Glomerular visceral epithelial cell (primary cell): ENCODE measurements at regions not wholly inside any gene's neighbourhood (a gene's known extent, or its start where the extent isn't known, plus 50 kb on each side); places are given as distances from the start of the nearest gene placed in this dataset.
"Not testable (repeated sequence)": the region's sequence is repeated elsewhere in the genome, so short reads cannot be mapped to it uniquely, and the experiment has no call there.

Experiments used
- DNase-seq: peaks from one replicate; pipeline ENCODE4 v3.0.0-alpha.2; 2016; ENCODE audit errors: extremely low spot score

DNA sequence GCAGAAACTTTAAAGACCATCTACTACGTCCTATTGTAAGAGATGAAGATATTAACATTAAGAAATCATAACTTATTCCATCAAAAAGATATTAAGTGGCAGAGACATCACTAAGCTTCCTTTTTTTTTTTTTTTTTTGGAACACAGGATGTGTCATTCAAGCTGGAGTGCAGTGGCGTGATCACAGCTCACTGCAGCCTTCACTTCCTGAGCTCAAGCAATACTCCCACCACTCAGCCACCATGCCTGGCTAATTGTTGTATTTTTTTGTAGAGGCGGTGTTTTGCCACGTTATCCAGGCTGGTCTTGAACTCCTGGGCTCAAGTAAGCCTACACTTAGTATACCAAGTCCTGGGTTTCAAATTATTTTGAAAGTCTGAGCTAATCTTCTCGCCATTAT is 169.7 kb upstream of the KCTD7 start:
- not testable (repeated sequence) for DNase-seq

DNA sequence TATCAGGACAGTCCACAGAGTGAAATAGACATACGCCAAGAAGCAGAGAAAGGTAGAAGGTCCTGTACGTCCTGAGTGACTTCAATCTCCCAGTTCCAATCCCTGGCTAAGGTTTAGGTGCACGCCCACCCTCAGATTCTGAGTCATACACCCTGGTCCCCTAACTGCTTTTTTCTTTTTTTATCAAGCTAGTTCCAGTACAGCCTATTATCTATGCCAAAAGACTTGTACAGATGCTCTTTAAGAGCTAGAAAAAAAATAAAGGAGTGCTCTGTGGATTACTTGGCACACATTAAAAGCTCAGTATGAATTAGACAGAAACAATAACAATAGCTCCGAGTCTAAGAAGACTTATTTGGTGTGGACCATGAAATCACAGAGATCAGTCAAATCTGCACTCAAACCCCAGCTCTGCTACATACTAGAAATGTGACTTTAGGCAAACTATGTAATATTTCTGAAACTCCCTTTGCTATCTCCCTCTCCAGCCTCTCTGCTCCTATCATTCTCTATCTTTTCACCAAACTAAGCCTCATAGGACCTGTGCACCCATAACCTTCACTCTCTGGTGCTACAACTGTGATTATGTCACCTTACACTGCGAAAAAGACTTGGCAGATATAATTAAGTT is 168.8 kb upstream of the KCTD7 start:
- not testable (repeated sequence) for DNase-seq

DNA sequence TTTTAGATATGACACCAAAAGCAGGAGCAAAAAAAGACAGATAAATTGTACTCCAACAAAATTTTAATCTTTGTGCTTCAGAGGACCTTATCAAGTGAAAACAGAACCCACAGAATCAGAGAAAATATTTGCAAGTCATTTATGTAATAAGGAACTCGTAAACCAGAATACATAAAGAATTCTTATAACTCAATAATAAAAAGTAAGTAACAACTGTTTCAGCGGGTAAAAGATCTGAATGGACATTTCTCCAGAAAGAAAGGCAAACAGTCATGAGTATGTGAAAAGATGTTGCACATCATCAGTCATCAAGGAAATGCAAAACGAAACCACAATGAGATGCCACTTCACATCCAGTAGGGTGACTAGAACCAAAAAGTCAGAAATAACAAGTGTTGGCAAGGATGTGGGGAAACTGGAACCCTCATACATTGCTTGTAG is 167.7 kb upstream of the KCTD7 start:
- DNase-seq, result no peak

- not testable (repeated sequence) for DNase-seq
These were observed 167.3 kb upstream of the KCTD7 start for GRCh38 chr7:66461397-66461796.

DNA sequence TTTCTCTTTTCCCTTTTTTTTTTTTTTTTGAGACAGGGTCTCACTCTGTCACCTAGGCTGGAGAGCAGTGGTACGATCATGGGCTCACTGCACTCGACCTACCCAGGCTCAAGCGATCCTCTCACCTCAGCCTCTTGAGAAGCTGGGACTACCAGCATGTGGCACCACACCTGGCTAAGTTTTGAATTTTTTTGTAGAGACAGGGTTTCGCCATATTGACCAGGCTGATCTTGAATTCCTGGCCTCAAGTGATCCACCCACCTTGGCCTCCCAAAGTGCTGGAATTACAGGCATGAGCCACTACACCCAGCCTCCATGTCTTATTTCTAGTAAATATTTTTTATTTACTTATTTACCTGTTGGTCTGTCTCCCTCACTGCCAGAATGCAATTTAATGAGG is 165.8 kb upstream of the KCTD7 start:
- not testable (repeated sequence) for DNase-seq

DNA sequence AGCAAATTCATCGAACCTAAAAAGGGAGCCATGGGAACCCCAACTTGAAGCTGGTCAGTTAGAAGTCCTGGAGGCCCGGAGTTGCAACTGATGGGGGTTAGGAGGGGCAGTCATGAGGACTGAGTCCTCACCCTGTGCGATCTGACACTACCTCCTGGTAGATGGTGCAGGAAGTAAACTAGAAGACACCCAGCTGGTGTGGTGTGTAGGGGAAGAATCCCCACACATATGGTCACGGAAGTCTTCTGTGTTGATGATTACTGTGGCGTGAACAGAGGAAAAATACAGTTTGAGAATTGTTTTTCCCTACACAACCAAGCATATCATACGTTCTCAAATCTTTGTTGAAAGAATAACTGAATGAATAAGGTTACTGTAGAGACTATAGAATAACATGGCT is 164.6 kb upstream of the KCTD7 start:
- no peak for DNase-seq

DNA sequence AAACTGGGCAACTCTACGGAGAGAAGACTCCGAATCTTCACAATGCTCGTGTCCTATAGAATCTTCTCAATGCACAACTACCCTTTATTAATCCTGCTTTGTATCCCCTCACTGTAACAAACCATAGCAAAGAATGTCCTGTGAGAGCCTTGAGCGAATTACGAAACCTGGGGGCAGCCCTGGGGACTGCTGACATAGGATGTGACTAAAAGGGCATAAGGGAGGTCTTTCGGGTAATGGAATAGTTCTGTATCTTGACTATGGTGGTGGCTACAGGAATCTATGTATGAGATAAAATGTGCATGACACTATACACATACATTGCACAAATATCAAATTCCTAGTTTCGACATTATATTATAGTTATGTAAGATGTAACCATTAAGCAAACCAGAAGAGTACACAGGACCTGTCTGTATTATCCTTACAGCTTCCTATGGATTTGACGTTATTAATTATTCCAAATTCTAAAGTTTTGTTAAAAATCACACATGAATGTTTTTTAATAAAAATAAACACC is 162.5 kb upstream of the KCTD7 start:
- no peak for DNase-seq

GRCh38 chr7:66467887-66468286 is 160.8 kb upstream of the KCTD7 start:
- DNase-seq, result no peak

GRCh38 chr7:66473064-66473463 is 155.6 kb upstream of the KCTD7 start:
- DNase-seq, result not testable (repeated sequence)

DNA sequence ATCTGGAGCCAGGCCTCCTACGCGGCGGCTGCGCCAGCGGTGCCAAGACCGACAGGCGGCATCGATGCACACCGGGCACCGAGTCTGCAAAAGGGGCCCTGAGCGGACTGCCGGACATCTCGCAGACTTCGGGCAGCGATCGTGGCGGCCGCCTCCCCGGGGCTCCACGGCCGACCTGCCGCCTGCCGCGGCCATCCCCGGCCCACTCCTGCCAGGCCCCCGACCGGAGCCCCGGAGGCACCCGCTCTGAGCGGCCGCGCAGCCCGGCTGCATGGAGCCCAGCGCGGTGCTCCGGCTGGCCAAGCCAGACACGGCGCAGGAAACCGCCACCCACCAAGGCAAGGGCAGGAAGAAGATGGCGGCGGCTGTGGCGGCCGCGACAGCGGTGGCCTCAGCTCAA is 154.2 kb upstream of the KCTD7 start:
- DNase-seq, result no peak

DNA sequence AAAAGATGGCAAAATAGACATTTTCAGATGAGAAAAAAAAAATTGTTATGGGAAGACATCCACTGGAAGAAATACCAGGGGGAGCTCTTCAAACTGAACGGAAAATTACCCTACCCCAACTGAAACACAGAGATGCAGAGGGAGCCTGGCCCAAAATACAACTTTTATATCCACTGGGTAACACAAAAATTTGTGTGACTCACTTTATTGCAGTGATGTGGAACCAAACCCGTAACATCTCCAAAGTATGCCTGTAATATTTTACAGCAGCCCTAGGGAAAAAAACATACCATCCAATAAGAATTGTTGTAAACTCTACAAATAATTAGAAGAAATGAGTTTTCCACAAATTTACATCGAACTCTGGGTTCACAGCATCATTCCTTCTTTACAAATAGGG is 152.6 kb upstream of the KCTD7 start:
- not testable (repeated sequence) for DNase-seq

DNA sequence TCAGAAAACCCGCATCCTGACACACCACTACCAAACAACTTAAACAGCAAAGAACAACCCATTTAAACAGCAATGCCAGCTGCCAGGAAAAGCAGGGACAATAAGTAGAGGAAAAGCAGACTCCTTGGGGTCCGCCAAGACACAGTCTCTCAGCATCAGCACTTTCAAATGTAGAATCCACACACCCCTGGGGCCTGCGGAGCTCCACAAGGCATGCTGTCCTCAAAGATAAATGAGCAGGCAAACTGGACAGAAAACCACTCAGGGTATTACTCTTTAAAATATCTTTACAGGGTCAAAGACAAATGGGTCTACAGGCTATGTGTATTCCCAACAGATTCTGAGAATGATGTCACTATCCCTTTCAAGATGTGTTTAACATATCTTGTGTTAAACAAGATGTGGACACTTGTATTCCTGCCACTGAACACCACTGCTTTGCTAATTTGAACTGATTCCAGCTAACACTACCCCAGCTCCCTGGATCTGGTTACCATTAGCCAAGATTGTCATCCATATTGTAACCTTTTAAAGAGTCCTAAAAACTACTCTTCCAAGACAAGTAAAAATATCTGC is 150.8 kb upstream of the KCTD7 start:
- DNase-seq, result not testable (repeated sequence)

DNA sequence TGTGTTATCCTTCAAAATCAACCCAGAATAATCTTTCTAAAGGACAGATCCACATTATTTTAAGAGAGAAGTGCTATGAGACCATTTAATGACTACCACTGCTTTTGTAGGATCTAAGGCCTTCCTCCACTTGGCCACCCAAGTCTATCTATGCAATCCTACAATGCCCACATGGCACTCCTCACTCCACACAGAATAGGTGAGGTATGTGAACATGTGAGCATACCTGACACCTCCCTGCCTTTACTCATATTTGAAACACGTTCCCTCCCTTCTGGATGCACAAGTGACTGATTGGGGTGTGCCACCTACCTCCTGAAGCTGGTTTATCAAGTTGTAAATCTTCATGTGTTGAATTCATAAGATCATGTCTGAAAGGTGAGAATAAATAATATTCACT is 147.5 kb upstream of the KCTD7 start:
- not testable (repeated sequence) for DNase-seq

GRCh38 chr7:66489065-66489464 is 139.6 kb upstream of the KCTD7 start:
- DNase-seq, result not testable (repeated sequence)

DNA sequence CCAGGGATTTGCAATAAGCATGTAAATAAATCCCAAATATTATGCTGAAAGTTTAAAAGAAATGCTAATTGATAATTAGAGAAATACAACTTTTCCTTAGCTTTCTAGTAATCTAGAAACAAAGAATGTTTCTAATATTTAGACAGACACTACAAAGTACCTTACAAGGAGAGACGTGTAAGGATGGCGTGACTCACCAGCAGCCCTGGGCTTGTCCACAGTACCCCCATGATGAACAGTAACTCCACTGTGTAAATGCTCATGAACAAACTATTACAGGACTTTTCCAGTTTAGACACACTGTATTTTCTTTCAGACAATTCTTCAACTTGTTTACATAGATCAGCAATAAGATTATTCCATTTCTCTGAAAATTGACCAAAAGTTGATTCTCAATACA is 138.9 kb upstream of the KCTD7 start:
- not testable (repeated sequence) for DNase-seq

- DNase-seq, result not testable (repeated sequence)
These were observed 137.7 kb upstream of the KCTD7 start for GRCh38 chr7:66490979-66491378.

- not testable (repeated sequence) for DNase-seq
These were observed 136.3 kb upstream of the KCTD7 start for GRCh38 chr7:66492405-66492804.

DNA sequence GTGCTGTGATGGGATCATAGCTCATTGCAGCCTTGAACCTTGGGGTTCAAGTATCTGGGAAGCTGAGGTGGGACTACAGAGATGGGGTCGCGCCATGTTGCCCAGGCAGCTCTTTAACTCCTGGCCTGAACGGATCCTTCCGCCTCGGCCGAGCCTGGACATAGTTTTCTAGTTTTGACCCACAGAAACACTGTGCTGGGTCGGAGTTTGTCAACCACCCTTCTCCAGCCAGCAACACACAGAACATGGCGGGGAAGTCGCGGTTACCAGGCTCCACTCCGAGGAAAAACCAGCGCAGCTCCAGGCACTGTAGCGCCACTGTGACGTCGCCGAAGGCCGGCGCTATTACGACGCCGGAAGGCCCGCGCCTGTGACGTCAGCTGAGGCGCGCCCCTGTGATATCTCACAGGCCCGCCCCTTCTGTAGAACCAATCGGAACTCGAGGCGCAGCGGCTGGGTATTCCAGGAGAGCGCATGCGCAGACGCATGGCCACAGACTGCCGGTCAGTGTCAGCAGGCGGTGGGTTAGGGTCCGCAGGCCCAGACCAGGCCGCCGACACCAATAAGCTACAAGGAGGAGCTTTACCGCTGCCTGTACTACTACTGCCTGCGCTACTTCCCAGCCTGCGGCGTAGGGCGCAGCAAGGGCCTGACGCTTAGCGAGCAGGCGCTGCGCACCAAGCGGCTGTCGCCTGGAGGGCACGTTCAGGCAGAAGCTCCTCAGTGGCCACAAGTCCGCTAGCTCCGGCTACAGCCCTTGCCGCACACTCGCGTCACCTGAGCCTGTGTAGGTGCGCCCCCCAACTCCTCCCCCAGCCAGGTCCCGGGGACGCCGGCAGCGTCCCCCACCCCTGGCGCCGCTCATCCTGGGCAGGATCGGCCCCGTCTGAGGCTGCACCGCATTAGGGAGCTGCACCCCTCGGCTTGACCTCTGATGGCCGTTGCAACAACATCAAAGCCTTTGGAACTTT is 135.2 kb upstream of the KCTD7 start:
- peak; percentile 97 for DNase-seq

DNA sequence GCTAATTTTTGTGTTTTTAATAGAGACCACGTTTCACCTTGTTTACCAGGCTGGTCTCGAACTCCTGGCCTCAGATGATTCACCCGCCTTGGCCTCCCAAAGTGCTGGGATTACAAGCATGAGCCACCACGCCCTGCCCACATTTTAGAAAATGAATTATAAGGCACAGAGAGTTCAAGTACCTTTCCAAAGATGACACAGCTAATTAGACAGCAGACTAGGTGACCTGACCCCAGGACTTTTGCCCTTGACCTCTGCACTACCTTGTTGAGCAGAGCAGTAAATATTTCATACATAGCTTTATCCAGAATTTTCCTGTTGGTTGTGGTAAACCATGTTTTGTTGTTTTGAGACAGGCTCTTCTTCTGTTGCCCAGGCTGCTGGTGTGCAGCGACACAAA is 131.3 kb upstream of the KCTD7 start:
- DNase-seq, result no peak

DNA sequence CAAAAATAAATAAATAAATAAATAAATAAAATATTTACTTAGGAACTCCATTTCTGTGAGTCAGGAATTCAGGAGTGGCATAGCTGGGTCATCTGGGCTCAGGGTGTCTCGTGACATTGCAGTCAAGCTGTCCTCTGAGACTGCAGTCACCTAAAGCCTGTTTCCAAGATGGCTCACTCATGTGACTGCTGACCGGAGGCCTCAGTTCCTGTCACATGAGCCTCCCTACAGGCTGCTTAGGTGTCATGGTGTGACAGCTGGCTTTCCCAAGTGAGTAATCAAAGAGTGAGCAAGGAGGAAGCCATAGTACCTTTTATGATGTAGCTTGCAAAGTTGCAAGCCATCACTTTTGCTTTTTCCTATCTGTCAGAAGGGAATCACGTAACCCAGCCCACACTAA is 128.6 kb upstream of the KCTD7 start:
- no peak for DNase-seq

GRCh38 chr7:66502230-66503035 is 126.2 kb upstream of the KCTD7 start:
- DNase-seq, result no peak

DNA sequence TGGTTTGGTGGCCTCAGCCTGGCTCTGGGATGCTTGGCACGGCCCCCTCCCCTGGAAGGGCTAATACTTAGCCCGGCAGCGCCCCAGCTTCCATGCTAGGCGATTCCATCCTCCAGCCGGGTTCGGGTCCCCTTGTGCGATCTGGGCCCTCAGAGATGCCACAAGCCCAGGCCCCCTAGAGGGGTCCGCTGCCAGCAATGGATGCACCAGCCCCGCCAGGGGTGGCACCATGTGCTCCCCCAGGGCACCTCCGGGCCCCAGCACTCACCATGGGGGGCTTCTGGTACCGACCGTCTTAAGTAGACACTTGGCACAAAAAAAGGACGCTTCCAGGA is 125.7 kb upstream of the KCTD7 start:
- no peak for DNase-seq
